CD4-positive, alpha-beta memory T cell (primary cell): ENCODE measurements at regions not wholly inside any gene's neighbourhood (a gene's known extent, or its start where the extent isn't known, plus 50 kb on each side); places are given as distances from the start of the nearest gene placed in this dataset.

Experiments
- CTCF ChIA-PET: fragments of 350-600 bp; sonication (Branson Sonifier 250); formaldehyde crosslinking; loops from one replicate; lab custom pipeline; 2021; ENCODE audit warnings: inconsistent platforms; ENCODE audit not compliant: partially characterized antibody; lab: Charles Lee
- POLR2A ChIA-PET: fragments of 350-600 bp; sonication (Branson Sonifier 250); formaldehyde crosslinking; loops from one replicate; lab custom pipeline; 2021; ENCODE audit not compliant: partially characterized antibody; lab: Charles Lee
- DNase-seq, 5 donors: peaks; one replicate each; pipeline versions ENCODE4 v3.0.0 to v3.0.0-alpha.2; 2020 to 2022; ENCODE audit warnings: mixed read lengths in 1 of 5
- H3K27ac ChIP-seq: one replicate; pipeline ENCODE4 v1.7.0; 2013; ENCODE audit warnings: low read depth, low read length
- H3K27me3 ChIP-seq: 2 replicates; pipeline ENCODE4 v1.7.0; 2013; ENCODE audit warnings: mild to moderate bottlenecking, low read length, moderate library complexity; ENCODE audit not compliant: insufficient read depth
- H3K36me3 ChIP-seq: 2 replicates; pipeline ENCODE4 v1.7.0; 2013; ENCODE audit warnings: mild to moderate bottlenecking, low read length, moderate library complexity; ENCODE audit not compliant: insufficient read depth
- H3K4me1 ChIP-seq: 2 replicates; pipeline ENCODE4 v1.7.0; 2013; ENCODE audit warnings: mild to moderate bottlenecking, low read length, moderate library complexity; ENCODE audit not compliant: insufficient read depth
- H3K4me3 ChIP-seq, 2 donors: one replicate each; pipeline ENCODE4 v1.7.0; 2013; ENCODE audit warnings: low read length in 2 of 2, mild to moderate bottlenecking in 1 of 2
- H3K9me3 ChIP-seq, 2 donors: one replicate each; pipeline ENCODE4 v1.7.0; 2013; ENCODE audit warnings: low read length in 2 of 2, control low read depth in 1 of 2; ENCODE audit not compliant: control insufficient read depth in 1 of 2
- H3K27ac Mint-ChIP-seq, 7 donors: one replicate each; pipeline ENCODE4 v1.8.0; 2020 to 2021; ENCODE audit warnings: mixed read lengths in 7 of 7, mild to moderate bottlenecking in 6 of 7, inconsistent platforms in 3 of 7, moderate library complexity in 3 of 7
- H3K27me3 Mint-ChIP-seq, 2 donors: one replicate each; pipeline ENCODE4 v1.8.0; 2020 to 2021; ENCODE audit warnings: mixed read lengths in 2 of 2
- H3K36me3 Mint-ChIP-seq, 2 donors: one replicate each; pipeline ENCODE4 v1.8.0; 2020 to 2021; ENCODE audit warnings: mixed read lengths in 2 of 2, inconsistent platforms in 1 of 2, mild to moderate bottlenecking in 1 of 2
- H3K4me1 Mint-ChIP-seq, 4 donors: one replicate each; pipeline ENCODE4 v1.8.0; 2020 to 2021; ENCODE audit warnings: mixed read lengths in 4 of 4, mild to moderate bottlenecking in 1 of 4
- H3K4me3 Mint-ChIP-seq, 8 donors: one replicate each; pipeline ENCODE4 v1.8.0; 2020 to 2021; ENCODE audit warnings: mixed read lengths in 8 of 8, mild to moderate bottlenecking in 7 of 8, moderate library complexity in 6 of 8, inconsistent platforms in 3 of 8
- H3K9me3 Mint-ChIP-seq, 8 donors: one replicate each; pipeline ENCODE4 v1.8.0; 2020 to 2021; ENCODE audit warnings: mixed read lengths in 8 of 8, mild to moderate bottlenecking in 5 of 8, inconsistent platforms in 3 of 8, moderate library complexity in 1 of 8
- intact Hi-C: fragments of 100-400 bp; cut with micrococcal nuclease; formaldehyde crosslinking; loops from one replicate; pipeline ENCODE4 v1.15.1; 2023

GRCh38 chr16:85403693-85404092 is 209.4 kb upstream of the GSE1 start:
- no peaks in the 10 kb centered on the region for H3K4me1 Mint-ChIP-seq
- no peaks in the 10 kb centered on the region for H3K4me1 ChIP-seq
- ChIA-PET POLR2A (no interaction called here), CTCF (interaction anchor here (1.7 kb wide), 1 partner anchor 9 kb away, joined by 5 read pairs; no protein-coding TSS in a partner anchor)
- no peak for DNase-seq
- no peak overlapping the region for H3K27ac Mint-ChIP-seq
- H3K36me3 Mint-ChIP-seq: no peaks in the 10 kb centered on the region
- no peaks in the 10 kb centered on the region for H3K9me3 ChIP-seq
- no peak overlapping the region for H3K4me3 ChIP-seq
- intact Hi-C loops: no loop called here
- no peaks in the 10 kb centered on the region for H3K27me3 Mint-ChIP-seq
- H3K27ac ChIP-seq: no peak overlapping the region
- H3K27me3 ChIP-seq: no peaks in the 10 kb centered on the region
- H3K9me3 Mint-ChIP-seq: no peaks in the 10 kb centered on the region
- no peak overlapping the region for H3K4me3 Mint-ChIP-seq
- no peaks in the 10 kb centered on the region for H3K36me3 ChIP-seq

GRCh38 chr16:85412911-85413520 is 200.1 kb upstream of the GSE1 start:
- peak overlapping the region in 1 of 7 donors; percentile 73 for H3K27ac Mint-ChIP-seq
- CTCF ChIA-PET: no interaction called here
- DNase-seq: no peak

GRCh38 chr16:85413691-85414663 is 199.1 kb upstream of the GSE1 start:
- no peaks in the 10 kb centered on the region for H3K4me1 Mint-ChIP-seq
- H3K36me3 Mint-ChIP-seq: no peaks in the 10 kb centered on the region
- Histone ChIP-seq H3K27me3 (no peaks in the 10 kb centered on the region), H3K4me3 (no peak overlapping the region), H3K9me3 (no peaks in the 10 kb centered on the region), H3K36me3 (no peaks in the 10 kb centered on the region), H3K4me1 (peaks cover 4% of the 10 kb centered on the region), H3K27ac (no peak overlapping the region)
- intact Hi-C loops: no loop called here
- H3K4me3 Mint-ChIP-seq: no peak overlapping the region
- peaks cover 0 to 1% of the 10 kb centered on the region in 2 donors for H3K27me3 Mint-ChIP-seq
- CTCF ChIA-PET: interaction anchor here (1.7 kb wide), 1 partner anchor 201 kb away, joined by 5 read pairs; no protein-coding TSS in a partner anchor
- DNase-seq: no peak
- POLR2A ChIA-PET: no interaction called here
- no peak overlapping the region for H3K27ac Mint-ChIP-seq
- H3K9me3 Mint-ChIP-seq: peaks cover 0 to 3% (median 0%) of the 10 kb centered on the region in 8 donors

More at GRCh38 chr16:85412911-85413520, 200.1 kb upstream of the GSE1 start:
- intact Hi-C loops: no loop called here
- Histone ChIP-seq H3K4me3 (no peak overlapping the region), H3K36me3 (no peaks in the 10 kb centered on the region), H3K27ac (no peak overlapping the region), H3K27me3 (no peaks in the 10 kb centered on the region), H3K4me1 (peaks cover 4% of the 10 kb centered on the region), H3K9me3 (no peaks in the 10 kb centered on the region)
- H3K4me3 Mint-ChIP-seq: no peak overlapping the region
- POLR2A ChIA-PET: no interaction called here
- H3K36me3 Mint-ChIP-seq: no peaks in the 10 kb centered on the region
- no peaks in the 10 kb centered on the region for H3K4me1 Mint-ChIP-seq
- no peaks in the 10 kb centered on the region for H3K27me3 Mint-ChIP-seq
- H3K9me3 Mint-ChIP-seq: peaks cover 0 to 3% (median 0%) of the 10 kb centered on the region in 8 donors

- Histone ChIP-seq H3K27ac (no peak overlapping the region), H3K9me3 (no peaks in the 10 kb centered on the region), H3K36me3 (no peaks in the 10 kb centered on the region), H3K4me1 (peaks cover 4% of the 10 kb centered on the region), H3K27me3 (no peaks in the 10 kb centered on the region), H3K4me3 (no peak overlapping the region)
- ChIA-PET CTCF (interaction anchor here (0.6 to 1.7 kb wide), 7 partner anchors 13 to 201 kb away, joined by 3 to 12 read pairs (median 5); partner anchors contain the start of gene GSE1), POLR2A (no interaction called here)
- Mint-ChIP-seq H3K27ac (no peak overlapping the region), H3K4me1 (no peaks in the 10 kb centered on the region), H3K4me3 (no peak overlapping the region), H3K9me3 (peaks cover 0 to 3% (median 0%) of the 10 kb centered on the region in 8 donors), H3K27me3 (peaks cover 0 to 1% of the 10 kb centered on the region in 2 donors), H3K36me3 (no peaks in the 10 kb centered on the region)
- DNase-seq: peak in 1 of 5 donors; percentile 24
- intact Hi-C loops: no loop called here
Measured at GRCh38 chr16:85415196-85416090, 197.7 kb upstream of the GSE1 start.

GRCh38 chr16:85416228-85417109 is 196.7 kb upstream of the GSE1 start:
- Histone ChIP-seq H3K36me3 (no peaks in the 10 kb centered on the region), H3K9me3 (no peaks in the 10 kb centered on the region), H3K27ac (no peak overlapping the region), H3K4me3 (no peak overlapping the region), H3K27me3 (no peaks in the 10 kb centered on the region), H3K4me1 (peaks cover 4% of the 10 kb centered on the region)
- Mint-ChIP-seq H3K4me1 (peaks cover 0 to 2% (median under 1%) of the 10 kb centered on the region in 4 donors), H3K27ac (no peak overlapping the region), H3K36me3 (no peaks in the 10 kb centered on the region), H3K27me3 (peaks cover 0 to 1% of the 10 kb centered on the region in 2 donors), H3K9me3 (peaks cover 0 to 3% (median 0%) of the 10 kb centered on the region in 8 donors), H3K4me3 (no peak overlapping the region)
- POLR2A ChIA-PET: no interaction called here
- peak; percentile 52 to 61 (median 56) for DNase-seq
- intact Hi-C loops: no loop called here
- CTCF ChIA-PET: interaction anchor here (0.6 to 1.5 kb wide), 7 partner anchors 13 to 200 kb away, joined by 3 to 12 read pairs (median 5); partner anchors contain the start of gene GSE1

- H3K4me3 Mint-ChIP-seq: no peak overlapping the region
- intact Hi-C loops: no loop called here
- Histone ChIP-seq H3K4me3 (no peak overlapping the region), H3K27me3 (no peaks in the 10 kb centered on the region), H3K27ac (no peak overlapping the region), H3K36me3 (no peaks in the 10 kb centered on the region), H3K4me1 (peaks cover 4% of the 10 kb centered on the region), H3K9me3 (no peaks in the 10 kb centered on the region)
- H3K4me1 Mint-ChIP-seq: peaks cover 0 to 2% (median under 1%) of the 10 kb centered on the region in 4 donors
- DNase-seq: no peak
- H3K27me3 Mint-ChIP-seq: peaks cover 0 to 1% of the 10 kb centered on the region in 2 donors
- H3K9me3 Mint-ChIP-seq: peaks cover 0 to 3% (median 0%) of the 10 kb centered on the region in 8 donors
- POLR2A ChIA-PET: no interaction called here
- H3K27ac Mint-ChIP-seq: no peak overlapping the region
- H3K36me3 Mint-ChIP-seq: no peaks in the 10 kb centered on the region
- CTCF ChIA-PET: interaction anchor here (1.4 to 6.5 kb wide), 2 partner anchors 194 to 199 kb away, joined by 7 to 77 read pairs; partner anchors contain the start of gene GSE1
Measured at GRCh38 chr16:85417156-85417860, 195.8 kb upstream of the GSE1 start.
